HepG2 (cell line): ENCODE measurements at regions not wholly inside any gene's neighbourhood (a gene's known extent, or its start where the extent isn't known, plus 50 kb on each side); places are given as distances from the start of the nearest gene placed in this dataset.

Experiments used
- ATAC-seq: fragments of 200-7000 bp; cut with Tn5 transposase; 3 replicates; pipeline ENCODE4 v1.9.1; 2020; ENCODE audit warnings: mild to moderate bottlenecking, moderate library complexity
- BruUV-seq: library from RNA; stranded (reverse); fragments of 400-500 nt; replicated peaks from 2 replicates; lab custom pipeline; 2021; lab: Mats Ljungman, UMichigan
- CTCF ChIA-PET: fragments of 300-600 bp; formaldehyde crosslinking; extraction: SDS; loops from one replicate; lab custom pipeline; 2021; ENCODE audit warnings: low total read pairs, inconsistent platforms, low intra/inter-chr PET ratio; lab: Yijun Ruan, JAX
- POLR2A ChIA-PET: fragments of 350-600 bp; sonication (Branson Sonifier 250); formaldehyde crosslinking; loops from one replicate; lab custom pipeline; 2020; ENCODE audit warnings: antibody characterized with exemption, inconsistent platforms; lab: Yijun Ruan, JAX
- DNase-seq: peaks from one replicate; pipeline ENCODE4 v3.0.0-alpha.2; 2015; ENCODE audit warnings: low spot score
- FAIRE-seq: peaks from 3 replicates; lab custom pipeline; 2011; peaks lifted over from hg19 to GRCh38; lab: Jason Lieb, UNC
- H2AFZ ChIP-seq: one replicate; pipeline ENCODE4 v1.6.1; 2011; ENCODE audit warnings: low read length, inconsistent platforms
- H3K27ac ChIP-seq: fragments of 300-600 bp; 3 replicates; pipeline ENCODE4 v1.8.0; 2011; ENCODE audit warnings: mixed run types, mild to moderate bottlenecking, mixed read lengths, low read length, inconsistent platforms; ENCODE audit not compliant: insufficient read depth; ENCODE audit errors: extremely low read length
- H3K27me3 ChIP-seq, 2 experiments: fragments of 200-600 bp in 1 of 2; 2 replicates in 1 of 2; 3 replicates in 1 of 2; pipeline versions ENCODE4 v1.6.0 to v1.8.0; 2011; ENCODE audit warnings: low read length in 2 of 2, mild to moderate bottlenecking in 2 of 2, moderate library complexity in 2 of 2, inconsistent platforms in 1 of 2; ENCODE audit not compliant: insufficient read depth in 2 of 2, control insufficient read depth in 1 of 2
- H3K36me3 ChIP-seq, 2 experiments: fragments of 200-600 bp in 1 of 2; replicated peaks in 1 of 2; 2 replicates in 1 of 2; 3 replicates in 1 of 2; pipeline versions ENCODE4 v1.5.1 to v1.8.0; 2011; ENCODE audit warnings: low read length in 2 of 2, inconsistent platforms in 1 of 2; ENCODE audit not compliant: insufficient read depth in 2 of 2, control insufficient read depth in 1 of 2
- H3K4me1 ChIP-seq: 2 replicates; pipeline ENCODE4 v1.5.1; 2012; ENCODE audit warnings: low read length, inconsistent platforms; ENCODE audit not compliant: insufficient read depth
- H3K4me2 ChIP-seq: 2 replicates; pipeline ENCODE4 v1.6.0; 2011; ENCODE audit warnings: low read depth, low read length, inconsistent platforms
- H3K4me3 ChIP-seq, 3 experiments: fragments of 200-600 bp in 1 of 3; sonication (generic), shearing (Covaris generic) in 1 of 3; replicated peaks in 1 of 3; 2 replicates each; pipeline ENCODE4 v1.5.1; 2011 to 2016; ENCODE audit warnings: low read length in 3 of 3, inconsistent platforms in 2 of 3, low read depth in 2 of 3, mild to moderate bottlenecking in 2 of 3, control low read depth in 1 of 3, mixed read lengths in 1 of 3; ENCODE audit not compliant: insufficient read depth in 1 of 3
- H3K79me2 ChIP-seq: one replicate; pipeline ENCODE4 v1.6.1; 2011; ENCODE audit warnings: low read length, inconsistent platforms; ENCODE audit not compliant: insufficient read depth
- H3K9ac ChIP-seq: 2 replicates; pipeline ENCODE4 v1.6.0; 2011; ENCODE audit warnings: mild to moderate bottlenecking, low read depth, low read length, inconsistent platforms; ENCODE audit not compliant: insufficient read depth
- H3K9me3 ChIP-seq: 2 replicates; pipeline ENCODE4 v1.5.1; 2012; ENCODE audit warnings: mild to moderate bottlenecking, low read length
- H4K20me1 ChIP-seq: 2 replicates; pipeline ENCODE4 v1.6.0; 2011; ENCODE audit warnings: inconsistent platforms, mild to moderate bottlenecking, low read length, moderate library complexity; ENCODE audit not compliant: insufficient read depth
- ARID5B ChIP-seq: IDR thresholded peaks from 2 replicates; pipeline ENCODE4 v1.4.0; 2020; ENCODE audit warnings: mild to moderate bottlenecking, missing genetic modification reagents
- BCL6 ChIP-seq: IDR thresholded peaks from 2 replicates; pipeline ENCODE4 v1.6.1; 2016; ENCODE audit warnings: missing genetic modification reagents, missing compliant biosample characterization
- CHD2 ChIP-seq: IDR thresholded peaks from 2 replicates; pipeline ENCODE4 v1.6.1; 2011; ENCODE audit warnings: low read depth, low read length, improper control_type of control experiment
- EED ChIP-seq: sonication (generic); formaldehyde crosslinking; IDR thresholded peaks from 2 replicates; pipeline ENCODE4 v1.5.0; 2020; ENCODE audit warnings: mild to moderate bottlenecking, missing genetic modification reagents
- ESRRA ChIP-seq: sonication (generic); formaldehyde crosslinking; IDR thresholded peaks from 2 replicates; pipeline ENCODE4 v1.5.1; 2020; ENCODE audit warnings: mild to moderate bottlenecking, low read depth, missing genetic modification reagents
- FOXA3 ChIP-seq: IDR thresholded peaks from 2 replicates; pipeline ENCODE4 v1.6.1; 2016; ENCODE audit warnings: missing genetic modification reagents, missing compliant biosample characterization
- KAT2B ChIP-seq: fragments of 150-350 bp; IDR thresholded peaks from 2 replicates; pipeline ENCODE4 v1.6.1; 2014; ENCODE audit warnings: low read depth, low read length, borderline replicate concordance
- MTF2 ChIP-seq: sonication (generic); formaldehyde crosslinking; IDR thresholded peaks from 2 replicates; pipeline ENCODE4 v1.5.0; 2020; ENCODE audit warnings: missing genetic modification reagents, borderline replicate concordance
- MYPOP ChIP-seq: sonication (generic); formaldehyde crosslinking; IDR thresholded peaks from 2 replicates; pipeline ENCODE4 v1.8.1; 2023; ENCODE audit warnings: mild to moderate bottlenecking, moderate library complexity, missing genetic modification reagents
- NCOA5 ChIP-seq: sonication (generic); formaldehyde crosslinking; IDR thresholded peaks from 2 replicates; pipeline ENCODE4 v1.4.0; 2020; ENCODE audit warnings: missing genetic modification reagents
- XBP1 ChIP-seq: sonication (generic); formaldehyde crosslinking; IDR thresholded peaks from 2 replicates; pipeline ENCODE4 v1.5.0; 2020; ENCODE audit warnings: missing genetic modification reagents
- ZBTB20 ChIP-seq: sonication (generic); formaldehyde crosslinking; IDR thresholded peaks from 2 replicates; pipeline ENCODE4 v1.8.1; 2023; ENCODE audit warnings: missing genetic modification reagents, low read depth, mild to moderate bottlenecking, borderline replicate concordance
- ZKSCAN1 ChIP-seq: fragments of 150-350 bp; IDR thresholded peaks from 2 replicates; pipeline ENCODE4 v1.6.1; 2014; ENCODE audit warnings: low read length
- ZNF296 ChIP-seq: sonication (generic); formaldehyde crosslinking; conservative IDR thresholded peaks from 2 replicates; pipeline ENCODE4 v1.5.0; 2020; ENCODE audit warnings: mild to moderate bottlenecking, missing genetic modification reagents
- ZNF33A ChIP-seq: sonication (generic); formaldehyde crosslinking; IDR thresholded peaks from 2 replicates; pipeline ENCODE4 v1.5.1; 2020; ENCODE audit warnings: missing genetic modification reagents, mild to moderate bottlenecking, moderate library complexity, borderline replicate concordance
- ZNF44 ChIP-seq: sonication (generic); formaldehyde crosslinking; IDR thresholded peaks from 2 replicates; pipeline ENCODE4 v1.5.1; 2020; ENCODE audit warnings: mild to moderate bottlenecking, missing genetic modification reagents
- ZNF652 ChIP-seq: IDR thresholded peaks from 2 replicates; pipeline ENCODE4 v1.6.1; 2016; ENCODE audit warnings: low read depth, borderline replicate concordance
- ZNF816 ChIP-seq: sonication (generic); formaldehyde crosslinking; IDR thresholded peaks from 2 replicates; pipeline ENCODE4 v1.8.0; 2022; ENCODE audit warnings: missing genetic modification reagents, mild to moderate bottlenecking, borderline replicate concordance
- WGBS: methylation state at CpG from one replicate; pipeline ENCODE4 v1.1.6; 2017; ENCODE audit warnings: low lambda C conversion rate; 5-methylcytosine and 5-hydroxymethylcytosine counted together
- in situ Hi-C: cut with HindIII; loops from 2 replicates; pipeline ENCODE4 v1.10.0; 2017; ENCODE audit warnings: low pct_unique_long_range_greater_than_20kb; ENCODE audit not compliant: extremely low pct_ligation_motif_present
- intact Hi-C: fragments of 100-400 bp; cut with micrococcal nuclease; formaldehyde crosslinking; loops from one replicate; pipeline ENCODE4 v1.10.0; 2022; ENCODE audit not compliant: unreplicated experiment
- TF ChIP-seq, protein P1 (sequence below): sonication (generic); formaldehyde crosslinking; IDR thresholded peaks from 2 replicates; pipeline ENCODE4 v1.8.0; 2022; ENCODE audit warnings: missing genetic modification reagents, low read depth, mild to moderate bottlenecking, borderline replicate concordance
- TF ChIP-seq, protein P2 (sequence below): sonication (generic); formaldehyde crosslinking; IDR thresholded peaks from 2 replicates; pipeline ENCODE4 v1.4.0; 2020; ENCODE audit warnings: missing genetic modification reagents

DNA sequence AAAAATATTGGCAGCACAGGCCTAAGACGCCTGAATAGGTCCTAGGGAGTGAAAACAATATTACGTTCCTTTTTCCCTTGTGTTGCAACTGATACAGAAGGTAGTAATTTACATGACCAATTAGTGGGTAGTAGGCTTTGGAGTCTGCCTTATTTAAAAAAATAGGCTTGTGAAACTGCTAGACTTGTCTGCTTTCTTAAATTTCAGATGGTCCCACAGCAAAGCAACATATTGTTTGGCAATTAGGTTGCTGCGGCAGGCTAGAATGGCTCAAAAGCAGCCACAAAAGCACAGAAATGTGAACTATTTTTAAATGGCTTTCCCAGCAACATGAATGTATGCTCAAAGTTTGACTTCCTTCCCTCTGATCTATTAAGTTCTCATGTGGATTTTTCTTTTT, 211.9 kb downstream of the TTC8 start:
- Histone ChIP-seq H3K9ac (no peak overlapping the region), H3K4me3 (no peak overlapping the region), H3K27ac (no peak overlapping the region), H2AFZ (no peak overlapping the region), H3K4me1 (peaks cover 28% of the 10 kb centered on the region), H3K9me3 (no peaks in the 10 kb centered on the region), H3K27me3 (peaks cover 0 to 5% of the 10 kb centered on the region in 2 experiments; a peak in 1 of 5 replicates), H3K79me2 (no peaks in the 10 kb centered on the region), H3K36me3 (no peaks in the 10 kb centered on the region), H3K4me2 (no peak overlapping the region), H4K20me1 (no peaks in the 10 kb centered on the region)
- FAIRE-seq (no peak), ATAC-seq (no peak), DNase-seq (no peak)
- ChIA-PET POLR2A (no interaction called here), CTCF (no interaction called here)
- no peak for TF ChIP-seq ARID5B (CRISPR knock-in tag)
- no peak for TF ChIP-seq BCL6 (CRISPR knock-in tag)
- TF ChIP-seq ZNF296 (CRISPR knock-in tag): no peak
- TF ChIP-seq ZKSCAN1: no peak
- TF ChIP-seq EED: no peak
- TF ChIP-seq ZNF816 (CRISPR knock-in tag): no peak
- no peak for TF ChIP-seq FOXA3 (CRISPR knock-in tag)
- TF ChIP-seq MTF2 (CRISPR knock-in tag): no peak
- TF ChIP-seq ESRRA (CRISPR knock-in tag): no peak
- TF ChIP-seq CHD2: no peak
- TF ChIP-seq, protein P1, sequence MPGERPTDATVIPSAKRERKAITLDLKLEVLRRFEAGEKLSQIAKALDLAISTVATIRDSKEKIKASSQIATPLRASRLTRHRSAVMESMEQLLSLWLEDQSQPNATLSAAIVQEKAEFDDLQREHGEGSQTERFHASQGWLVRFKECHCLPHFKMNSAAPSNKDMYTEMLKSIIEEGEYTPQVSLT (CRISPR knock-in tag): no peak
- no peak for TF ChIP-seq ZNF33A
- TF ChIP-seq KAT2B: no peak
- no peak for TF ChIP-seq NCOA5 (CRISPR knock-in tag)
- no peak for TF ChIP-seq MYPOP (CRISPR knock-in tag)
- no peak for TF ChIP-seq ZNF44 (CRISPR knock-in tag)
- TF ChIP-seq XBP1 (CRISPR knock-in tag): no peak
- TF ChIP-seq ZBTB20 (CRISPR knock-in tag): no peak
- TF ChIP-seq, protein P2, sequence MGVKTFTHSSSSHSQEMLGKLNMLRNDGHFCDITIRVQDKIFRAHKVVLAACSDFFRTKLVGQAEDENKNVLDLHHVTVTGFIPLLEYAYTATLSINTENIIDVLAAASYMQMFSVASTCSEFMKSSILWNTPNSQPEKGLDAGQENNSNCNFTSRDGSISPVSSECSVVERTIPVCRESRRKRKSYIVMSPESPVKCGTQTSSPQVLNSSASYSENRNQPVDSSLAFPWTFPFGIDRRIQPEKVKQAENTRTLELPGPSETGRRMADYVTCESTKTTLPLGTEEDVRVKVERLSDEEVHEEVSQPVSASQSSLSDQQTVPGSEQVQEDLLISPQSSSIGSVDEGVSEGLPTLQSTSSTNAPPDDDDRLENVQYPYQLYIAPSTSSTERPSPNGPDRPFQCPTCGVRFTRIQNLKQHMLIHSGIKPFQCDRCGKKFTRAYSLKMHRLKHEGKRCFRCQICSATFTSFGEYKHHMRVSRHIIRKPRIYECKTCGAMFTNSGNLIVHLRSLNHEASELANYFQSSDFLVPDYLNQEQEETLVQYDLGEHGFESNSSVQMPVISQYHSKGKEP (CRISPR knock-in tag): no peak
- no peak for TF ChIP-seq ZNF652
- intact Hi-C loops: no loop called here
- WGBS: 81% methylated on average over 3 of the region's 3 CpGs
- in situ Hi-C loops: loop anchor here (25.0 kb wide), 1 partner anchor 726 kb away; no protein-coding TSS in a partner anchor
- BruUV-seq: no TSS peak
